Mesendoderm (in vitro differentiated cells): ENCODE measurements at regions not wholly inside any gene's neighbourhood (a gene's known extent, or its start where the extent isn't known, plus 50 kb on each side); places are given as distances from the start of the nearest gene placed in this dataset.
"Not testable (repeated sequence)": the region's sequence is repeated elsewhere in the genome, so short reads cannot be mapped to it uniquely, and the experiment has no call there.

Experiments used
- DNase-seq: peaks from one replicate; pipeline ENCODE4 v3.0.0; 2013
- H2AK5ac ChIP-seq: 2 replicates; pipeline ENCODE4 v1.6.1; 2013; ENCODE audit warnings: low read length, inconsistent platforms
- H2BK120ac ChIP-seq: 2 replicates; pipeline ENCODE4 v1.6.1; 2013; ENCODE audit warnings: low read depth, mild to moderate bottlenecking, low read length, moderate library complexity, mixed read lengths
- H2BK15ac ChIP-seq: replicated peaks from 2 replicates; pipeline ENCODE4 v1.6.1; 2013; ENCODE audit warnings: low read depth, mild to moderate bottlenecking, moderate library complexity
- H2BK5ac ChIP-seq: 2 replicates; pipeline ENCODE4 v1.6.1; 2013; ENCODE audit warnings: low read length, inconsistent platforms
- H3K18ac ChIP-seq: 2 replicates; pipeline ENCODE4 v1.6.1; 2013; ENCODE audit warnings: mild to moderate bottlenecking, low read length, mixed read lengths
- H3K23ac ChIP-seq: one replicate; pipeline ENCODE4 v1.6.1; 2013; ENCODE audit warnings: low read length
- H3K27ac ChIP-seq: 2 replicates; pipeline ENCODE4 v1.5.1; 2013; ENCODE audit warnings: low read depth, mild to moderate bottlenecking, inconsistent platforms, low read length, moderate library complexity
- H3K27me3 ChIP-seq: 2 replicates; pipeline ENCODE4 v1.6.1; 2013; ENCODE audit warnings: low read length, control low read depth, mild to moderate bottlenecking, inconsistent platforms; ENCODE audit not compliant: insufficient read depth, poor library complexity
- H3K36me3 ChIP-seq: 2 replicates; pipeline ENCODE4 v1.6.1; 2013; ENCODE audit warnings: low read length, inconsistent platforms; ENCODE audit not compliant: control insufficient read depth, insufficient read depth
- H3K4ac ChIP-seq: one replicate; pipeline ENCODE4 v1.6.1; 2013; ENCODE audit warnings: low read depth, mild to moderate bottlenecking, low read length, moderate library complexity
- H3K4me1 ChIP-seq: 2 replicates; pipeline ENCODE4 v1.6.1; 2013; ENCODE audit warnings: low read depth, low read length, inconsistent platforms; ENCODE audit not compliant: control insufficient read depth
- H3K4me2 ChIP-seq: 2 replicates; pipeline ENCODE4 v1.6.1; 2013; ENCODE audit warnings: low read length
- H3K4me3 ChIP-seq: 2 replicates; pipeline ENCODE4 v1.5.1; 2013; ENCODE audit warnings: mild to moderate bottlenecking, low read length
- H3K56ac ChIP-seq: one replicate; pipeline ENCODE4 v1.6.1; 2013; ENCODE audit warnings: low read length
- H3K79me1 ChIP-seq: 2 replicates; pipeline ENCODE4 v1.6.1; 2013; ENCODE audit warnings: low read length, inconsistent platforms
- H3K79me2 ChIP-seq: 2 replicates; pipeline ENCODE4 v1.6.1; 2013; ENCODE audit warnings: mild to moderate bottlenecking, low read length; ENCODE audit not compliant: control insufficient read depth, insufficient read depth
- H3K9ac ChIP-seq: 2 replicates; pipeline ENCODE4 v1.6.1; 2013; ENCODE audit warnings: low read length, inconsistent platforms
- H4K5ac ChIP-seq: one replicate; pipeline ENCODE4 v1.6.1; 2013; ENCODE audit warnings: low read length
- H4K8ac ChIP-seq: one replicate; pipeline ENCODE4 v1.6.1; 2013; ENCODE audit warnings: low read depth, mild to moderate bottlenecking, control low read depth, low read length, moderate library complexity
- WGBS: extraction: QIAGEN DNeasy Blood & Tissue Kit; methylation state at CpG from one replicate; pipeline ENCODE4 v1.1.7; 2013; ENCODE audit warnings: low lambda C conversion rate, missing lambda C conversion rate; ENCODE audit not compliant: insufficient coverage; ENCODE audit errors: extremely low coverage; 5-methylcytosine and 5-hydroxymethylcytosine counted together

DNA sequence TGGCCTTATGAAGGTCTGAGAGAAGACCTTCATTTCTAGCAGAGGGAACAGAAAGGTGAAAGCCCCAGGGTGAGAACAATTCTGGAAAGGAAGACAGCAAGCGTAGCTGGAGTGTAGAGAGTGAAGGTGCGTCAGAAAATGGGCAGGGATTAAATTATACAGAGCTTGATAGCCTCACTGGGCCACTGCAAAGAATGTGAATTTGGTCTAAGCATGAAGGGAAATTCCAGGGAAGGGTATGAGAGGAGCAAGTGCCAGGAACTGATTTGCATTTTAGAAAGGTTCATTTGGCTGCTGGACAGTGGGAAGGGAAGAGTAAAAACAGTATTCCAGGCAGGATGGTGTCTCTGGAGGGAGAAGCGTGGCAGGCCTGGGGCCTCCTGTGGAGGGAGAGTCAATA, 274.1 kb upstream of the ASIC2 start:
- Histone ChIP-seq H3K79me1 (no peaks in the 10 kb centered on the region), H2AK5ac (no peak overlapping the region), H3K23ac (no peak overlapping the region), H3K4me2 (no peak overlapping the region), H3K9ac (no peak overlapping the region), H3K27me3 (no peaks in the 10 kb centered on the region), H3K4ac (no peak overlapping the region), H3K27ac (no peak overlapping the region), H3K36me3 (no peaks in the 10 kb centered on the region), H4K8ac (no peak overlapping the region), H3K4me1 (no peaks in the 10 kb centered on the region), H2BK5ac (no peak overlapping the region), H3K79me2 (no peaks in the 10 kb centered on the region), H2BK15ac (no peak overlapping the region), H2BK120ac (no peak overlapping the region), H3K18ac (no peak overlapping the region), H3K4me3 (no peak overlapping the region), H4K5ac (no peak overlapping the region), H3K56ac (no peak overlapping the region)
- no CpG with 5 or more reads among the region's 3 CpGs for WGBS
- no peak for DNase-seq

DNA sequence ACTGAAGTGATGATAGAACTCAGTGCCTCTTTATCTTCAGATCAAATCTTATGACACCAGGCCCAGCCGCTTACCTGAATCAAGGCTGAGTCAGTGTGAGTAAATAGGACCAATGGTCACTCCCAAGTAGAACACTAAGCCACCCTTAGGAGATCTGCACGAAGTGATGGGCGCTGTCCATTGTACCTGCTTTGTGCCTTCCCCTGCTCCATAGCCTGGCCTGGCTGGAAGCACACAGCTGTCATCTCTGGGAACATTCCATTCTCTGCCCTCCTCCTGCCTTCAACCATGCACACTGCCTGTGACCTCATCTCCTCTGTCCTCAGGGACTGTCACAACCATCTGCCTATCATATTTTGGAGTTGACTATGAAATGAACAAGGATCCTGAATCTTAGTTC, 279.5 kb upstream of the ASIC2 start:
- no peak overlapping the region for H2BK120ac ChIP-seq
- H3K27me3 ChIP-seq = no peaks in the 10 kb centered on the region
- H3K79me1 ChIP-seq = no peaks in the 10 kb centered on the region
- H3K56ac ChIP-seq = no peak overlapping the region
- no peaks in the 10 kb centered on the region for H3K36me3 ChIP-seq
- no peak overlapping the region for H4K8ac ChIP-seq
- no peak overlapping the region for H3K9ac ChIP-seq
- no peak overlapping the region for H2BK5ac ChIP-seq
- H3K23ac ChIP-seq = no peak overlapping the region
- no peaks in the 10 kb centered on the region for H3K79me2 ChIP-seq
- H3K4me1 ChIP-seq = no peaks in the 10 kb centered on the region
- no peak overlapping the region for H2AK5ac ChIP-seq
- H4K5ac ChIP-seq = no peak overlapping the region
- no peak overlapping the region for H3K4me2 ChIP-seq
- H3K4ac ChIP-seq = no peak overlapping the region
- peak; percentile 48 for DNase-seq
- no peak overlapping the region for H2BK15ac ChIP-seq
- H3K27ac ChIP-seq = no peak overlapping the region
- no CpG with 5 or more reads among the region's 3 CpGs for WGBS
- H3K4me3 ChIP-seq = no peak overlapping the region
- H3K18ac ChIP-seq = no peak overlapping the region

GRCh38 chr17:33574942-33575445, 281.9 kb upstream of the ASIC2 start:
- H3K27ac ChIP-seq = no peak overlapping the region
- H3K4me1 ChIP-seq = no peaks in the 10 kb centered on the region
- no peaks in the 10 kb centered on the region for H3K79me1 ChIP-seq
- H3K9ac ChIP-seq = no peak overlapping the region
- no peak overlapping the region for H3K4ac ChIP-seq
- no peak overlapping the region for H3K56ac ChIP-seq
- no peak overlapping the region for H2BK120ac ChIP-seq
- no peak overlapping the region for H3K4me3 ChIP-seq
- H4K8ac ChIP-seq = no peak overlapping the region
- H3K23ac ChIP-seq = no peak overlapping the region
- DNase-seq = no peak
- H3K4me2 ChIP-seq = no peak overlapping the region
- H3K79me2 ChIP-seq = no peaks in the 10 kb centered on the region
- no peak overlapping the region for H4K5ac ChIP-seq
- H3K18ac ChIP-seq = no peak overlapping the region
- H2BK5ac ChIP-seq = no peak overlapping the region
- H2BK15ac ChIP-seq = no peak overlapping the region
- H2AK5ac ChIP-seq = no peak overlapping the region
- no peaks in the 10 kb centered on the region for H3K36me3 ChIP-seq
- no CpG with 5 or more reads among the region's 4 CpGs for WGBS
- H3K27me3 ChIP-seq = no peaks in the 10 kb centered on the region

- not testable (repeated sequence) for H3K79me1 ChIP-seq, H4K5ac ChIP-seq, H3K4me3 ChIP-seq, H3K36me3 ChIP-seq, DNase-seq, H4K8ac ChIP-seq, H3K4me1 ChIP-seq, H3K27me3 ChIP-seq, H3K23ac ChIP-seq, H3K9ac ChIP-seq, H3K4ac ChIP-seq, H3K56ac ChIP-seq, H3K27ac ChIP-seq, H2BK5ac ChIP-seq, H2AK5ac ChIP-seq, H2BK120ac ChIP-seq, H3K4me2 ChIP-seq, H2BK15ac ChIP-seq, H3K18ac ChIP-seq, H3K79me2 ChIP-seq
- no CpG with 5 or more reads among the region's 6 CpGs for WGBS
These were observed 286.6 kb upstream of the ASIC2 start for GRCh38 chr17:33579740-33580139.

GRCh38 chr17:33580215-33580614, 287.1 kb upstream of the ASIC2 start:
- Histone ChIP-seq H3K27ac (no peak overlapping the region), H3K27me3 (peaks cover 2% of the 10 kb centered on the region), H3K18ac (no peak overlapping the region)

GRCh38 chr17:33582661-33583060, 289.6 kb upstream of the ASIC2 start:
- no peak overlapping the region for H3K23ac ChIP-seq
- H3K27ac ChIP-seq = no peak overlapping the region
- H2BK15ac ChIP-seq = no peak overlapping the region
- H3K4me1 ChIP-seq = no peaks in the 10 kb centered on the region
- no peaks in the 10 kb centered on the region for H3K79me2 ChIP-seq
- H4K8ac ChIP-seq = no peak overlapping the region
- H3K56ac ChIP-seq = no peak overlapping the region
- WGBS = 100% methylated on average over 1 of the region's 2 CpGs
- no peak overlapping the region for H3K4me2 ChIP-seq
- H3K79me1 ChIP-seq = no peaks in the 10 kb centered on the region
- peaks cover 2% of the 10 kb centered on the region for H3K27me3 ChIP-seq
- no peak overlapping the region for H2AK5ac ChIP-seq
- H3K9ac ChIP-seq = no peak overlapping the region
- H3K4me3 ChIP-seq = no peak overlapping the region
- DNase-seq = no peak
- no peak overlapping the region for H4K5ac ChIP-seq
- H3K18ac ChIP-seq = no peak overlapping the region
- H2BK120ac ChIP-seq = no peak overlapping the region
- H3K4ac ChIP-seq = no peak overlapping the region
- no peaks in the 10 kb centered on the region for H3K36me3 ChIP-seq
- no peak overlapping the region for H2BK5ac ChIP-seq

More at GRCh38 chr17:33580215-33580614, 287.1 kb upstream of the ASIC2 start:
- H3K79me2 ChIP-seq = no peaks in the 10 kb centered on the region
- no CpG with 5 or more reads among the region's 3 CpGs for WGBS
- H4K8ac ChIP-seq = no peak overlapping the region
- no peak overlapping the region for H3K23ac ChIP-seq
- H3K9ac ChIP-seq = no peak overlapping the region
- no peaks in the 10 kb centered on the region for H3K36me3 ChIP-seq
- H2BK5ac ChIP-seq = no peak overlapping the region
- no peak overlapping the region for H4K5ac ChIP-seq
- no peak for DNase-seq
- H3K4me3 ChIP-seq = no peak overlapping the region
- no peak overlapping the region for H2AK5ac ChIP-seq
- H2BK15ac ChIP-seq = no peak overlapping the region
- H2BK120ac ChIP-seq = no peak overlapping the region
- H3K56ac ChIP-seq = no peak overlapping the region
- H3K4me2 ChIP-seq = no peak overlapping the region
- H3K4ac ChIP-seq = no peak overlapping the region
- no peaks in the 10 kb centered on the region for H3K79me1 ChIP-seq
- no peaks in the 10 kb centered on the region for H3K4me1 ChIP-seq
